ENCODE measurements at regions not wholly inside any gene's neighbourhood (a gene's known extent, or its start where the extent isn't known, plus 50 kb on each side); places are given as distances from the start of the nearest gene placed in this dataset.
"Not testable (repeated sequence)": the region's sequence is repeated elsewhere in the genome, so short reads cannot be mapped to it uniquely, and the experiment has no call there.

DNA sequence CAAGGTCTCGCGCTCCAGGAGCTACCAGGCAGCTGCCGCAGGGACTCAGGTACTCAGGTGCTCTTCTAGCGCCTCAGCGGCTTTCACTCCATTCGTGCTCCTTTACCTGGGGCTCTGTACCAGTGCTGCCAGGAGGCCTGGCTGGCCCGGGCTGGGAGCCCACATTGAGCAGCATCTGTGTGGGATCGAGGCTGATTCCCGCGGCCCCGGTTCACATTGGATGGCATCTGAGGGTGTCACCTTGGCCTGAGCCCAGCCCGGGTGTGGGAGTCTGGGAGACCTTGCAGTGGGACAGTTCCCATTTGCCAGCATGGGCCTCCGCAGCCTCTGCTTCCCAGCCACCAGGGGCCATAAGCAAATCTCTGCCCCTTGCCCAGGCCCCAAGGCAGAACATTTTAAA is 96.9 kb downstream of the NPIPB11 start:
- not testable (repeated sequence) for DNase-seq

DNA sequence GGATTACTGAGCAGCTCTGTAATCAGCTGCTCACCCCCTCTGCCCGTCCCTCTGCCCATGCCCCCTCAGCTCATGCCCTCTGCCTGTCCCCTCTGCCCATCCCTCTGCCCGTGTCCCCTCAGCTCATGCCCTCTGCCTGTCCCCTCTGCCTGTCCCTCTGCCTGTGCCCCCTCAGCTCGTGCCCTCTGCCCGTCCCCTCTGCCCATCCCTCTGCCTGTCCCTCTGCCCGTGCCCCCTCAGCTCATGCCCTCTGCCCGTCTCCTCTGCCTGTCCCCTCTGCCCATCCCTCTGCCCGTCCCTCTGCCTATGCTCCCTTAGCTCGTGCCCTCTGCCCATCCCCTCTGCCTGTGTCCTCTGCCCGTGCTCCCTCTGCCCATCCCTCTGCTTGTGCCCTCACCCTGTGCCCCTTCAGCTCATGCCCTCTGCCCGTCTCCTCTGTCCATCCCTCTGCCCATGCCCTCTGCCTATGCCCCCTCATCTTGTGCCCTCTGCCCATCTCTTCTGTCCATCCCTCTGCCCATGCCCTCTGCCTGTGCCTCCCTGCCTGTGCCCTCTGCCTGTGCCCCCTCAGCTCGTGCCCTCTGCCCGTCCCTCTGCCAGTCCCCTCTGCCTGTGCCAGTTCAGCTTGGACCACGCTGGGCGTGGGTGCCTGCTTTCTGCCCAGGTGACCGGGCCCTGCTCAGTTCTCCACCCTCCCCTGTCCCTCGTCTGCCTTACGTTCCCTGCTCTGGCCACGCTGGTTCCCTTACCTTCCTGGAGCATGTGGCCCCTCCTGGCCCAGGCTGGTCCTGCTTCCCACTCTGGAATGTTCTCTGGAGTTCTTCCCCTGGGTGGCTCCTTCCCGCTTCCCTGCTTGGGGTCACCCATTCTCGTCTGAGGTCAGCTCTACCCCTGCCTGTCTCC is 97.6 kb downstream of the NPIPB11 start:
- no peak for DNase-seq

DNA sequence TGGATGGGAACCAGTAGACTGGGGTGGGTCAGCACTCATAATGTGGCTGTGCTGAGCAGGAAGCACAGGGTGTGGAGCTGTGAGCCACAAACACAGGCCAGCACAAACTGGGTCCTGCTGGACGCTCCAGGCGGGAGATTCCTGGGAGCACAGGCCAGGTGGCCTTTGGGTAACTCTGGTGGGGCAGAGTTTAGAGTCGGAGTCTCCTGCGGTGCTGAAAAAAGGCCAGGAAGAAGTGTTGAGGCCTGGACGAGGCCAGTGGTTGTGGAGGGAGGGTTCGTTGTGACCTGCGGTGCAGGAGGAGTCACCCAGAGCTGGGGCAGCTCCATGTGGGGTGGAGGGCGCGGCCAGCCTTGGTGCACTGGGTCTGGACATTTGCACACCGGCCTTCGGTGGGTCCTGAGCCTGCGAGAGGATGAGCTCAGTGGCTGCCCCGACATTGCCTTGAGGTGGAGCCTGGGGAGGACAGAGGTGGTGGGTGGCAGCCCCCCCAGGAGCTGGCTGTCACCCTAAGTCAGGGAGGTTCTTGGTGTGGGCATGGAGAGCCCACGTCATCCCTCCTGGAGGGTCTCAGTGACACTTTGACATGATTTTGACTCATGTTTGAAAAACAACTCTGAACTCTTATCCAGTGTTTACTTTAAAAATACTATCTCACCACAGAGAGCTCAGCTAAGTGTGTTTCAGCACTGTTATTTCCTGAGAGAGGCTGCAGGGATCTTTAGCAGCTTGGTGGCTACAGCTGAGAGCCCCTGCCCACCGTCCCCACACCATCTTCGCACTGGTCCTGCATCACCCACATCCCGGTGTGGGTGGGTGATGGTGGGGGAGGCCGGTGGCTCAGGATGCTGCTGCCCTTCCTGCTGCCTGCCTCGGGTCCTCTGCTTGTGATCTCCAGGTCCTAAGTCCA is 98.7 kb downstream of the NPIPB11 start:
- no peak for DNase-seq

DNA sequence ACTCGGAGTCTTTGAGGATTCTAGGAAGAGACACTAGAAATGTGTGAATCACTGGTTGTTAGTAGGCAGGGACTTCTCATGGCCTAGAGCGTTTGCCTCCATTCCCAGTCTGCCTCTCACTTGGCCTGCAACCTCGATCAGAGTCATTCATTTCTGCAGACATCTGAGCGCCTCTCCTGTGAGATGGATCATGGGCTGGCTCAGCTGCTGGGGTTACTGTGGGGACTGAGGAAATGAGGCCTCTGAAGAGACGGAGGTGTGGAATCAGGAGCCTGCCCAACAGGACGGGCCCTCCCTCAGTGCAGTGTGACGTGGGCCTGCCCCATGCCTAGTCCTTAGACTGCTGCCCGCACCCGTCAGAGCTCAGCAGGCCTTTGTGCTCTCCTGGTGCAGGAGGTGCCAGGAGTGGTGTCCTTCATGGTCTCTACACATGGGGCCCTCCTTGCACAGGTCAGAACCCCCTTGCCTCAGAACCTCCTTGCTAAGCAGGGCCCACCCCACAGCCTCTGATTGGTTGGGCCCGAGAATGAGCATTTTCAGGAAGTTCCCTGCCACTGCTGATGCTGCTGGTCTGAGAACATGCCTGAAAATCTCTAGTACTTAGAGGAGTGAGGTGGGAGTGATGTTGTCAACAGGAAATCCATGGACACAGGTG is 99.4 kb downstream of the NPIPB11 start:
- no peak for DNase-seq

DNA sequence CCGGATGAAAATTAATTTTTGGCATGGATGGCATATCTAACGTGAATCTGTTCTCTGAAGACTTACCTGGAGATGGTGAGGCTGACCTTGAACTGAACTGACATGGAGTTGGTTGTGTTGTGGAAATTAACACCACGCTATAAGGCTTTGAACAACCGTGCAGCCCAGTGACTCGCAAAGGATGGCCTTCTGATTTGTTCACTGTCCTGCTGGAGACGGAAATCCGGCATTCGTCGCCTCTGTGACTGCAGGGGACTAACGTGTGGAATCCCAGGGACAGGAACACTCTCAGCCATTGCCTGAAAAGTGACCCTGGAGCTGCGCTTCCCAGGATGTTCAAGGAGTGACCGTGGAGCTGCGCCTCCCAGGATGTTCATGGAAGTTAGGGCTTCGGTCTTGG is 100.3 kb downstream of the NPIPB11 start:
- DNase-seq = no peak

DNA sequence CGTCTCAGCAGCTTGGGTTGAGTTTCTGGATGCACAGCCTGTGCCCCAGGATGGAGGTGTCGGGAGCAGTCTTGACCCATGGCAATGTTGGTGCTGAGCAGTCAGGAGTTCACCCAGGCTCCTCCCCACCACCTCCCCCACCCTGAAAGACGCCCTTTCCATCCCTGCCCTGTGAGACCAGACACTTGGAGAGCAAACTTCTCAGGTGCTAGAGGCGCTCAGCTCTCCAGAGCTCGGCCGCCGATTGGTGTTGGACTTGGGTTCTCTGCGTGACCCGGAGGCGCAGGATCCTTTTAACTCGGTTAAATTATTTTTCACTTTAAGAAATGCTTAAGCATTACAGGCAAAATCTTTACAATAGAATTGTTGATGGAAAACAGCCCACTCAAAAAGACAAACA is 101.5 kb downstream of the NPIPB11 start:
- DNase-seq = not testable (repeated sequence)

DNA sequence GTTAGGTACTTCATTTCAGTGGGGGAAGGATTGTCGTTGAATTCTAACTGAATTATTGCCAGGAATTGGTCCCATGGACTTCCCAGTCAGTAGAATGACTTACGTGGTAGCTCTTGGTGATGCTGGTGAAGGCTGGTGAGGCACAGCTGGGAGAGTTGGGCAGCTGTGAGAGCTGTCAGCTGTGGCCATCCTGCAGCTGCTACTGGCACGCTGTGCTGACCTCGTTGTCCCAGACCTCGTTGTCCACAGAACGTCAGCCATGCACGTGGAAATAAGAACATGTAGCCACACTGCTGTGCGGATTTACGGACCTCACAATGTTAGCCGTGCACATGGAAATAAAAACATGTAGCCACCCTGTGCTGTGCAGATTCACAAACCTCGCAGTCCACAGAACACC is 102.3 kb downstream of the NPIPB11 start:
- no peak for DNase-seq

DNA sequence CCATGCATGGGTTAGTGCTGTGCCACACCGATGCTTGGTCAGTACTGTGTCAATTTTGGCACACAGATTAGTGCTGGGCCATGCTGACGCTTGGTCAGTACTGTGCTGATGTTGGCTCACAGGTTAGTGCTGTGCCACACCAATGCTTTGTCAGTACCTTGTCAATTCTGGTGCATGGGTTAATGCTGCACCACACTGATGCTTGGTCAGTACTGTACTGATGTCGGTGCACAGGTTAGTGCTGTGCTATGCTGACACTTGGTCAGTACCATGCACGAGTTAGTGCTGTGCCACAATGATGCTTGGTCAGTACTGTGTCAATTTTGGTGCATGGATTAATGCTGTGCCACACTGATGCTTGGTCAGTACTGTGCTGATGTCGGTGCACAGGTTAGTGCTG is 103.0 kb downstream of the NPIPB11 start:
- no peak for DNase-seq

DNA sequence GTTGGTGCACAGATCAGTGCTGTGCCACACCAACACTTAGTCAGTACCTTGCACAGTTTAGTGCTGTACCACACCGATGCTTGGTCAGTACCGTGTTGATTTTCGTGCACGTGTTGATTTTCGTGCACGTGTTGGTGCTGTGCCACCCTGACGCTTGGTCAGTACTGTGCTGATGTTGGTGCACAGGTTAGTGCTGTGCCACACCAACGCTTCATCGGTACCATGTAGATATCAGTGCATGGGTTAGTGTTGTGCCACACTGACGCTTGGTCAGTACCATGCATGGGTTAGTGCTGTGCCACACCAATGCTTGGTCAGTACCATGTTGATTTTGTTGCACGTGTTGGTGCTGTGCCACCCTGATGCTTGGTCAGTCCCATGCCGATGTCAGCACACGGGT is 103.5 kb downstream of the NPIPB11 start:
- no peak for DNase-seq

DNA sequence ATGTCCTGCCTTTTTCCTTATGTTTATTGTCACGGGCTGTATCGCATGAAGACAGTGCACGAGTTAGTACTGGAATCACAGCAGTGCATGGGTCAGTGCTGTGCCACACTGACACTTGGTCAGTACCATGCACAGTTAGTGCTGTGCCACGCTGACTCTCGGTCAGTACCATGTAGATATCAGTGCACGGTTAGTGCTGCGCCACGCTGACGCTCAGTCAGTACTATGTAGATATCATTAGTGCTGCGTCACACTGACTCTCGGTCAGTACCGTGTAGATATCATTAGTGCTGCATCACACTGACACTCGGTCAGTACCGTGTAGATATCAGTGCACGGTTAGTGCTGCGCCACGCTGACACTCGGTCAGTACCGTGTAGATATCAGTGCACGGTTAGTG is 104.1 kb downstream of the NPIPB11 start:
- not testable (repeated sequence) for DNase-seq

DNA sequence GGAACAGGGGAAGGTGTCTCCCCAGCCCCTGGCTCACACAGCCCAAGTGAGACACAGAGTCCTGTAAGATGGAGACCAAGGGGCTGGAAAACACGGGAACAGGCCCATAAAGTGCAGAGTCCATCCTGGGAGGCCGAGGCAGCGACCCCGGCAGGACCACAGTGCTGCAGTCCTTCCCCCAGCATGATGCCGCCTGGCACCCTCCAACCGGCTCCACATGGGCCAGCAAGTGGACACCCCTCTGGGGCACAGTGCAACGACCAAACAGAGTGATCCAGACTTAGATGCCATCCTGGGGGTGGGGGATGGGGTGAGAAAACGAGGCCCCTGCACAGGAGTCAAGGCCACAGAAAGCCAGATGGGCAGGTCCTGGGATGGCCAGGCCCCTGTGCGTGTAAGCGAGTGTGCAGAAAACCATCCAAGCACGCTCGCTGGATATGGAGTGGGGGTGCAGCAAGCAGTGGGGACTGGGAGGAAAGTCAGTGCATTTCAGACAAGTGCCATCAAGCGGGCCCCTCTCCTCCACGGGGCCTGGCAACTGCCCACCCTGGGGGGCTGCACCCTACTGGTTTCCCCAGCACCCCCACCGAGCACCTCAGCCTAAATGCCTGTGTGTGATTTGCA is 104.7 kb downstream of the NPIPB11 start:
- not testable (repeated sequence) for DNase-seq

DNA sequence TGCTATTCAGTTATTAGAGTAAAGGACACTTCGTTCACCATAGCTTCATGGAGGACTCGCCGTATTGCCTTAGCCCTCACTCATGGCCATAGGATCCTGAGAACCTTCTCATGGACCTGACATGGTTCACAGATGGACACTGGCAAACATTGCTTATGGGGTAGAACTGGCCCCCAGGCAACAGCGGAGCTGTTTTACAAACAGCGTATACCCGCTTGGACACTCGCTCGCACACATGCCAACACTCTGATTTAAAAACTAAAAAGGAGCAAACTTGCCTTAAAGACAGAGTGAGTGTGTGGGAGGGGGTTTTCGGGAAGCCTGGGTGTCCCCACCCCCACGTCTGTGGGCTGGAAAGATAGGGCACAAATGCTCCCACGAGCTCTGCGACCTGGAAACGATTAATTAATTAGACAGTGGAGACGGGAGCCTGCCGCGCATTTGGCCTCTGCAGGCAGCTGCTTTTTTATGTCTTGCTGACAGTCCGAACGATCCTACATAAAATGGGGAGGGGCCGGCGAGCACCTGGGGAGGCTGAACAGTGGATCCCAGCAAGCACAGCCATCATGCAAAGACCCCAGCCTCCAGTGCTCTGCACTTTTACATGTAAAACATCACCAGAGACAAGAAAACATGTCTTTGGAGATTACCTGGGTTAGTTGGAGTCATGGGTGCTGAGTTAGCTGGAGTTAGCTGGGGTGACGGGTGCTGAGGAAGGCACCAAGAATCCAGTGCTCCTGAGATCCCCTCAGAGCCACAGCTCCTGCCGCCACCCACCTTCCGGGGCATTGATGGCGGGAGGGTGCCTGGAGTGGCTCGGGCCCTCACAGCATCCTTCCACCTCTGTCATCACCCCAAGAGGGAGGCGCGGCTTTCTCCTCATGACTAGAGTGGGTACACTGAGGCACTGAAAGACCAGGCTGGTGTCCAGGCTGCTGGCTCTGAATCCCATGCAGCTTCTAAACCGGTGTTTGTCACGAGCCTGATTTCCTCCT is 105.7 kb downstream of the NPIPB11 start:
- DNase-seq = not testable (repeated sequence)

DNA sequence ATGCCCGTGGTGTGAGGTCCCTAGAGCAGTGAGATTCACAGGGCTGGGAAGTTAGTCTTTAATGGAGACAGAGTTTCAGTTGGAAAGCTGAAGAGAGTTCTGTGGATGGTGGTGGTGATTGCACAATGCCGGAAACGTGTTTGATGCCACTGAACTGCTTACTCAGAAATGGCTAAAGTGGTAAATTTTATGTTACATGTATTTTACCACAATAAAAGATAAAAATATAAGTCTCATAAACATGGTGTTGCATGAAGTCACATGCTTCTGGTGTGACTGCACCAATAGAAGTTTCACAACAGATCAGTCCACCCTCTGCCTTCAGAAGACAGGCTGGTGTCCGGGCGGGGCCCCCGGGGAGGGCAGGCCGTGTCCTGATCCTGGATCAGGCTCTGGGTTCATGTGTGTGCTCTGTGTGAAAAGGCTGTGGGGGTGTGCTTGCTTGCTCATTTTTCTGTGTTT is 106.5 kb downstream of the NPIPB11 start:
- not testable (repeated sequence) for DNase-seq

DNA sequence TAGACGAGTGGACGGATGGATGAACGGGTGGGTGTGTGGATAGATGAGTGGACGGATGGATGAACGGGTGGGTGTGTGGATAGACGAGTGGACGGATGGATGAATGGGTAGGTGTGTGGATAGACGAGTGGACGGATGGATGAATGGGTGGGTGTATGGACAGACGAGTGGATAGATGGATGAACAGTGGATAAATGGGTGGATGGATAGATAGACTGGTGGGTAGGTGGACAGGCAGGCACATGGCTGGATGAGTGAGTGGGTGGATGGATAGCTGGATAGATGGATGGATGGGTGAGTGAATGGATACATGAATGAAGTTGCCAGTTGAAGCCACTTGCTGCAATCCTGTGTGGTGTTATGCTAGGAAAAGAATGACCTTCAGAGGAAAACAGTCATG is 107.5 kb downstream of the NPIPB11 start:
- not testable (repeated sequence) for DNase-seq

DNA sequence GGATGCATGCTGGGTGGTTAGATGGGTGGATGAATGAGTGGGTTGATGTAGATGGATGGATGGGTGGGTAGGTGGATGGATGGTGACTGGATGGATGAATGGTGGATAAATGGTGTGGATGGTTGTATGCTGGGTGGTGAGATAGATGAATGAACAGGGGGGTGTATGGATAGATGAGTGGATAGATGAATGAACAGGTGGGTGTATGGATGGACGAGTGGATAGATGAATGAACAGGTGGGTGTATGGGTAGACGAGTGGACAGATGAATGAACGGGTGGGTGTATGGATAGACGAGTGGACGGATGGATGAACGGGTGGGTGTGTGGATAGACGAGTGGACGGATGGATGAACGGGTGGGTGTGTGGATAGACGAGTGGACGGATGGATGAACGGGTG is 108.2 kb downstream of the NPIPB11 start:
- DNase-seq = not testable (repeated sequence)

DNA sequence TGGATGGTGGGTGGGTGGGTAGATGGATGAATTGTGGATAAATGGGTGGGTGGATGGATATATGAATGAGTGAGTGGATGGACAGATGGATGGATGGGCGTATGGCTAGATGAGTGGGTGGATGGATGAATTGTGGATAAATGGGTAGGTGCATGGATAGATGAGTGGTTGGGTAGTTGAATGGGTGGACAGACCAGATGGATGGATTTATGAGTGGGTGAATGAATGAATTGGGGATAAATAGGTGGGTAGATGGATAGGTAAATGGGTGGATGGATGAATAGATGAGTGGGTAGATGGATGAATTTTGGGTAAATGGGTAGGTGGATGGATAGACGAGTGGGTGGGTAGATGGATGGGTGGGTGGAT is 108.7 kb downstream of the NPIPB11 start:
- DNase-seq = not testable (repeated sequence)

DNA sequence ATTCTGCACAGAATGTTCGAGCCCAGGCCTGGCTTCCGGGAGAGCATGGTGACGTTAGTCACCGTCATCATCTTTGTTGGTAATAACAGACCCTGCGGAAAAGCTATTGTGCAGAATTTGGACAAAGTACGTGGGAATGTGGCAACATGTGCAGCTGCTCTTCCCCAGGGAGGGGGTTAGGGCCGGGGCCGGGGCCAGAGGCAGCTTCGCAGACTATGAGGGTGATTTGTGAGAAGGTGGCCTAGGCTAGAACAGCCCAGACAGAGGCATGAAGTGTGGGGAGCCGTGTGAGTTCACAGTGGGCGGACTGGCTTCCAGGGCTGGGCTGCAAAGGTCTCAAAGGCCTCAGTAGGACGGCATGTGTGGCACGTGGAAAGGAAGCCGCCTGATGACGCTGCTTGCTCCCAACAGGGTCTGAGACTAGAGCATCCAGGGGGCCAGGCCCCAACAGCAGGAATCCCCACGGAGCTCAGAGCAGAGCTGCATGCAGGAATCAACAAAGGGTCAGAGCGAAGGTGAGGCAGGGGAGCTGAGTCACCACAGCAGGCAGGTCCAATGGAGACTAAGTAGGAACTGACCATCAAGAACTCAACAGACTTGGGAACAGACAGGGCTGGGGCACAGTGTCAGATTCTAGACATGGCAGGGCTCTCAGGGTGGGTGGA is 109.2 kb downstream of the NPIPB11 start:
- not testable (repeated sequence) for DNase-seq

DNA sequence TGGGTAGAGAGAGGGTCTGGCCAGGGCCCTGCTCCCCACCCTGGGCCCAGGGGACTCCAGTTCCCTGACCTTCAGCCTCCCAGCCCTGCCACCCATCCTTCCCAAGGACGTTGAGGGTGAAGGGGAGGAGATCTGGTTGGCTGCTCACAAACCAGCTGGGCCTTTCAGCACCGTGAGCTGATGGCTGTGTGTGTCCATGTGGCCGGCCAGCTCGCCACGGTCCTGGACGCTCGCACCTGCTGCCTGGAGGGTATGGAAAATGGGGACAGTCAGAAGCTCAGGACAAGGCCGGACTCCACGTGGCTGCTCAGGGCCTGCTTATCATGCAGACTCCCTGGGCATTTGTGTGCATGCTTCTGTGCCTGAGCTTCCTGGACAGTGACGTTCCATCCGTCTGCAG is 110.3 kb downstream of the NPIPB11 start:
- not testable (repeated sequence) for DNase-seq

DNA sequence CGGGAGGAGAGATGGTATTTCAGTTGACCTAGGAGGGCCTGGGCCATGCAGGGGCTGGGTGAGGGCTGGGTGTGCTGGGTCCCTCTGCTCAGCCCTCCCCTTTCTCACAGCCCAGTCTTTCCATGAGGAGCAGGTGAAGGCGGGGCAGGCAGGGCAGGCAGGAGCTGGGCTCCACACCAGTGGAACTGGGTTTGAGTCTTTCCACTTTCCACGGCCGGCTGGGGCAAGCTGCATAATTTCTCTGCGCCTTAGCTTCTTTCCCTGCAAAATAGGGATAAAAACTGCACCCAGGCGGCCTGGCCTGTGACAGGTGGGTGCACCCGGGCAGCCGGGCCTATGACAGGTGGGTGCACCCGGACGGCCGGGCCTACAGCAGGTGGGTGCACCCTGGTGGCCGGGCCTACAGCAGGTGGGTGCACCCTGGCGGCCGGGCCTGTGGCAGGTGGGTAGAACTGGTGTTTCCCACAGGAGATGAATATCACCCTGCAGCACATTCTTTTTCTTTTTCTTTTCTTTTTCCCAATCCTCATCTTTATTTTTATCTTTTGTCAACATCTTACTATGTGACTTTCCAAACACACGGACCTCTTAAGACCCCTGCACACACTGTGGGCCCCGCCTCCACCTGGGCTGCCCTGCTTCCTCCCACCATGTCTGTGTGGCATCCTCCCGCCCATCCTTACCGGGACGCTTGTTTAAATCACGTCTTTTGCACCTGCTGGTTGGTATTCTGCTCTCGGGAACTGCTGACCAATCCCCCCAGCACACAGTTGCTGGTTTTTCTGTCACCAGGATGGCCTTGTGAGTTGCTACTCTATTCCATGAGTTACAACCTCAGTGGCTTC is 111.3 kb downstream of the NPIPB11 start:
- DNase-seq = not testable (repeated sequence)

All from eye (tissue), 1 donor.